GM19372 (cell line): ENCODE measurements at regions not wholly inside any gene's neighbourhood (a gene's known extent, or its start where the extent isn't known, plus 50 kb on each side); places are given as distances from the start of the nearest gene placed in this dataset.
"Not testable (repeated sequence)": the region's sequence is repeated elsewhere in the genome, so short reads cannot be mapped to it uniquely, and the experiment has no call there.

Experiments
- ATAC-seq: cut with Tn5 transposase; IDR thresholded peaks from one replicate; pipeline ENCODE4 v1.9.1; 2021; ENCODE audit warnings: mild to moderate bottlenecking, low read depth, moderate library complexity; ENCODE audit not compliant: unreplicated experiment

DNA sequence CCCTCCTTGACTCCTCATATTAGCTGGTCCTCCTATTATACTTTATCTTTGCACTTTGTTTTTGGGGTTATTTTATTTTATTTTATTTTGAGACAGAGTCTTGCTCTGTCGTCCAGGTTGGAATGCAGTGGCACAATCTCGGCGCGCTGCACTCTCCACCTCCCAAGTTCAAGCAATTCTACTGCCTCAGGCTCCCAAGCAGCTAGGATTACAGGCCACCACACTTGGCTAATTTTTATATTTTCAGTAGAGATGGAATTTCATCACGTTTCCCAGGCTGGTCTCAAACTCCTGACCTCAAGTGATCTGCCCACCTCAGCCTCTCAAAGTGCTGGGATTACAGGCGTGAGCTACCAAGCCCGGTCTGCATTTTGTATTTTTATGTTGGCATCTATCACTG is 126.7 kb downstream of the FOXB1 start:
- no peak for ATAC-seq

DNA sequence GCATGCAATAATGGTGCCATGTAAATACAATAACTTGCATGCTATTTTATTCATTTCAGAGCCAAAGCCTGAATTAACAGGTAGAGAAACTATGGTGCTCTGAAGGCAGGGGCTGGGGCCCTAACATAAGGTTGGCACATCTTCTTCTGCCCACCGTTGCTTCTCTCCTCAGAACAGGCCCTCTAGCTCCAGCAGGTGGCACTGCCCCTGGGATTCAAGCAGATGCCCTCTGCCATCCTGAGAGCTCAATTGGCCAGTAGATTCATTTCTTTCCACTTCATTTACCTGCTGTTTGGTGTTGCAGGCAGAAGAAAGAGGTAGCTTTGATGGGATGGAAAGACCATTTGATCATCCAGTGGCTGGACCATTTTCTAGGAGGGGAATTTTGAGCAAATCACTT is 130.5 kb downstream of the FOXB1 start:
- ATAC-seq: no peak

DNA sequence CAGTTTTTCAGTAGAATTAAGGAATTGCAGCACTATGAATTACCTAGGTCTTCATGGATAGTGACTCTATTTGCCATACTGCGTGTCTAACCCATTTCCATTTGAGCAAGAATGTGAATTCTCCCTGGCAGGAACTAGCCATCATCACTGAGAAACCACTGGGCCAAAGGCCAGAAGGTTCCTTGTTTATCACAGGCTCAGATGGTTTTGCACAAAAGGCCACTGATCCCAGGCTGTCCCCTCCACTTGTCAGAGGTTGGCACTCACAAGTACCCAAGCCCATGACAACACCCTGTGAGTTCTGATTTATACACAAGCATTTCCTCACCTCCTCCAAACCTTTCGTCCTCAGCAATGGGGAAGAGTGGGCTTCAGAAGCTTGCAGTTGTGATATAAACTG is 131.8 kb downstream of the FOXB1 start:
- no peak for ATAC-seq

DNA sequence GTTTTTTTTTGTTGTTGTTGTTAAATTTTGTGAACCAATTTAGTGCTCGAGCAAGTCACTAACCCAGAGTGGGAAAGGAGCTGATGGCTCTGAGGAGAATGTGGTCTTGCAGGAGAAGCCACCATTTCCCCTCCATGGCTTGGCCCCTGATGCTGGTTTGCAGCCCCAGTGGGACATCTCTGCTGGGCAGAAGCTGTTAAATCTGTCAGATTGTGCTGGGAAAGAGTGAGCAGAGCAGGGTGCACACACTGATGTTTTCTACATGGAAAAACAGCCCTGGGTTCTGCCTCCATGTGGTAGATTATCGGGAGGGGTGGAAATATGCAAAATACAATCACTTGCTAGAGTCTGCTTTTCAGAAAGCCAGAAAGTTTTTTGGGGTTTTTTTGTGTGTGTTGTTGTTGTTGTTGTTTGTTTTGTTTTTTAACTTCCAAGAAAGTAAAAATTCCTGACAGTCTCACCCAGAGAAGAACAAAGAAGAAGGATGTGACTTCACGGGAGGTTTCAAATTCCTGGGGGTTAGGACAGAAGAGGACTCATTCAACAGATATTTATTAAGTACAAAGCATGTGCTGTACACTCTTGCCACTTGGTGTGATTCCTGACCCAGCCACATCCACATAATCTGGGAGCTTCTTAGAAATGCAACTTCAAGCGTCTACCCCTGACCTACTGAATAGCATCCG is 133.7 kb downstream of the FOXB1 start:
- ATAC-seq: no peak

DNA sequence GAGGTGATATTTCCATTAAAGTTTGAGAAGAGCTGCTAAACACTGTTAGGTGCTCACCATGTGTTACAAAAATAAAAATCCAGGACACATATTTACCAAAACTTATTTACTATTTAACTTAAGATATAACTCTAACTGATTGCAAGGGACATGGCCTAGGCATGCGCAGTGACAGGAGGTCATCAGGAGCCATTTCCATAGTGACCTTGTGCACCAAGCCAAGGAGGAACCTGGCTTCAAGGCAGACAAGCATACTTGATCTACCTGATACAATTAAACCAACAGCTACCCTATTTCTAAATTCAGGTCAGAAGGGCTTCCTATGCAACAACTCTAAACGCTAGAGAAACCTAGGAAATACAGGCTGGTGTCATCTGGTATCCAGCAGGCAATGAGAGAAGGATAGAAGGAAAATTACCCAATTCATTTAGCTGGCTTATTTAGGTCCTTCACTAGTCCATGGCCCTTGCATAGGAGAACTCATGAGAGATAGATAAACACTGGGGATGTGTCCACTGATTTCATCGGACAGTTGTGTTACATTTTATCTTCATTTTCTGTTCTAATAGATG is 134.4 kb downstream of the FOXB1 start:
- ATAC-seq: no peak

DNA sequence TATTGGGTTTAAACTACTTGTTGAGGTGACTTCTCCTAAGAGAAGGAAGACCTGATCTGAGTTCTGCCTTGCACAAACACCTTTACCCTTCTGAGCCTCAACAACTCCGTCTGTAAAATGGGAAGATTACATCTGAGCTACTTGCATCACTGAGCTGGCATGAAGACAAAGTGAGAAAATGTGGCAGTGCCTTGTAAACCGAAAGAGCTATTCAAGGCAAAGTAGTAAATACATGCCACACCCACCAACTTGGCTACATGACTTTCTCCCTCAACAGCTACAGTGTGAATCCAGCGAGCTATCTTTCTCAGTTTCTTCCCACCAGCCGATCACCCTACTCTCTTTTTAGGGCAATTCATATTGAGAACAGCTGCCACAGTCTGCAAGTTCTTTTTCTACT is 148.3 kb downstream of the FOXB1 start:
- ATAC-seq: no peak

DNA sequence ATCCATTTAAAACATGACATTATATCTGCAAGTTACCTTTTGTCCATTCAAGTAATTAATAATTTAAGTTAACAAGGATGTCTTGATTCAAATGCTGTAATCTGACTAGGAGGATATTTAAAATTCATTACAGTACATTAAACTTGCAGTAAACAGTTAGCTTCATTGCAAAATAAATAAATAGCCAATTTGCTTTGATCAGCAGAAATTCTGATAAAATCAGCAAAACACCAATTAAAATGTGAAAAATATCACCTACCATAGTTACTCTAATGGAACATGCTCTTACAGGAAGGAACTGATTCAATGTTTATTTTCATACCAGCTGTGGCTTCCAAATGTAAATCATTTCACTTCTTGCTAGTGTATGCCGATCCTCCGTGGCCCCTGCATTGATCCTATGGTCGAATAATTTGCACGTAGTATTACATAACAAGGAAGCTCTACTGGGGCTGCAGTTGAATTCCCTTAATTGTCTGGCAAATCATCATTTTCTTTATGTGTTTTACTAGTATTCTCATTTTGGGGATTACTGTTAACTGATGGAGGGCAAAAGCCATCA is 150.7 kb downstream of the FOXB1 start:
- ATAC-seq: no peak

DNA sequence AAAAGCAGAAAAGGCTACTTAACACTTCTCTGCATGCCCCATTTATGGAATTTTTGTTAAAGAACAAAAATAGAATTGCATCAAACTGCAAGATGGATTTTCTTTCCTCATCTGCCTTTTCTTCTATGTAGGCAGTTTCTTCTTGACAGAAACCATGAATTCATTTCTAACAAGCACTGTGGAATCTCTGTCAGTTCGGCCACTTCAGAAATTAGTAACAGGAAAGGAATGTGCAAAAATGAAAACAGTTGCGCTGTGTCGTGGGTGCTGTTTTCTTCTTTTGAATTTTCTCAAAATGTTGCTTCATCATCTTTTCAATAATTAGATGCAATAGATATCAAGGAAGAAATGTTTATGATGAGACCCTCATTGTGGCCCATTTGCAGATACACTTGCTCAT is 151.6 kb downstream of the FOXB1 start:
- no peak for ATAC-seq

DNA sequence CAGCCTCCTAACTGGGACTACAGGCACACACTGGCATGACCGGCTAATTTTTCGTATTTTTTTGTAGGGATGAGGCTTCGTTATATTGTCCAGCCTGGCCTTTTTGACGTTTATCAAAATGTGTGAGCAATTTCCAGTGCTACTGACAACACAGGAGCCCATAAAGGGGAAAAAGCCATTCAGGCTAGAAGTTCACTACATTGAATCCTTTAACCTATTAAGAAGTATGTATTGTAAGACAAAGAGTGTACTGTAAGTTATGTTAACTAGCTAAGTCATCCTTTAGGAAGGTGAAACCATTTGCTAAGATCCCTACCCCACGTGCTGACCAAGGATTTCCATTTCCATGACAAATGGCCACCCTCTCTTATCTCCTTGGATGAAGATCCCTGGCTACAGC is 156.8 kb downstream of the FOXB1 start:
- no peak for ATAC-seq

DNA sequence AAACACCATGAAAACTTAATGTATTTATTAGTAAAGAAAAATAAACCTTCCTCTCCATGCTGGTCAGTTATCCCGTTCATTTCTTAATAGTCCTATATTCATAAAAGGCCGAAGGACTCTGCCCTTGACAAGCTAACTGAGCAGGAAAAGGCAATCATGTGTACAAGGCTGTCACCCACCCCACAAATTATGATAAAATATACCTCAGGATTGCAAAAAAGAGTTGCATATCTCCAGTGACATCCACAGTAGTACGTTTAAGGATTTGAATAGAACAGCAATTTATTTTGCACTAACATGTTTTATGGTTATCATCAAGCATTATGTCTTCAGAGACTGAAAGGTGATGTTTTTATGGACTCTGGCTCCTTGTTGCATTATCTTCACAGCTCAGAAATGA is 157.6 kb downstream of the FOXB1 start:
- no peak for ATAC-seq

DNA sequence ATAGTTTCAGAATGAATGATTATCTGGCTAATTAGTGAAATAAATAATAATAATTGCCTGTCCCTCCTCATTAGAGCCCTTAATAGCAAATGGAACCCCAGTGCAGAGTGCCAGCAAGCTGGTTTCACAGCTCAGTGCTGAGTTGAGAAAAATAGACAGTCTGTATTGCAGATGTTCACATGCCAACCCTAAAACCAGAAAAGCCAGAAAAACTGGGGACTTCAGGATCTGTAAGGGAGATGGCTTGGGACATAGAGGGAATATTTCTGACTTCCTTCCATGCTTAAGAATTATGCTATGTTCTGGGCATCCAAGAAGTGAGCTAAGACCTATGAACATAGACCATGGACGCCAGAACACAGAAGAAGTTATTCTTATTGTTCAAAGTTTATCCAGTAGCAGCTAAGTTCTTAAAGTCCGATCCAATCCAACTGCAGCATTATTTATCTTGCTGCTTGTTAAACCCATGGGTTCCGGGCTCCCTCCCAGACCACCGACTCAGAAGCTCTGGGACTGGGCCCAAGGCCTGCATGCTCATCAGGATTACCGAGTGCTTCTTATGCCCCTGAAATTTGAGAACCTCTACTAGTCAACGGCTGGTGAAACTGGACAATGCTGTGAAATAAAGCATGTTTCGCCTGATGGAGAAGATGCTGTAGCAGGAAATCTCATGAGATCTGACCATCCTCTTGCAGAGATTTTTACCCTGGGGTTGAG is 158.3 kb downstream of the FOXB1 start:
- ATAC-seq: no peak

DNA sequence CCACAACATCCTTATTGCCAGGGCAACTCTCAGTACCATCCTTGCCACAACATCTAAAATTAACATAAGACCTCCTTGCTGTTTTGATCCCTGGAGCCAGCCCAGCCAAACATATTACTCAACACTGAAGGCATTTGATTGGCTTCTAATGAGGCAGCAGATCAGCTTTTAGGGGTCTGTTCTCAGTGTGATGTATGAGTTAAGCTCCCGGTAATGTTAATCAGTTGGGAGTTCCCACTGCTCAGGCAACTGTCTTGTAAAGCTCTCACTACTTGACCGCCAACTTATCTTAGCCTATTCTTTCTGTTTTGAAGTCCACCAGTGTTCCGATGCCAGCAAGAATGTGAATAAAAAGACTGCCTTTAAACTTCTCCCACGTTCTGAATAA is 158.9 kb downstream of the FOXB1 start:
- no peak for ATAC-seq

DNA sequence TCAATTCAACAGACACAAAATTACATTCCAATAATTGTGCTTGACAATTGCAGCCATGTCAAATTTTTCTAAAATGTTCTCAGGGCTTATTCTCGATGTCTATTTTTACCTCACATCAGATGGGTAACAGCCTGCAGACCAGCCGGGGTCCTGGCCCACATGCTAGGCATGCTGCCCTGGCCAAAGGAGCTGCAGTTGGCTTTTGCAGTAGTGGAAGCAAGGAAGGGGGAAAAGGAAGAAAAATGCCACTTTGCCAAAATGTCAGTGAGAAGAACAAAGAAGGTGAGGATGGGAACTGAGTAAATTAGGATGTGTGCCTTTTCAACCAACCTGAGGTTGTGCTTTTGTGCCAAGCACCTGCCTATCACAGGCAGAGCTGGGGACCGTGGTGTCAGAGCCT is 161.0 kb downstream of the FOXB1 start:
- no peak for ATAC-seq

DNA sequence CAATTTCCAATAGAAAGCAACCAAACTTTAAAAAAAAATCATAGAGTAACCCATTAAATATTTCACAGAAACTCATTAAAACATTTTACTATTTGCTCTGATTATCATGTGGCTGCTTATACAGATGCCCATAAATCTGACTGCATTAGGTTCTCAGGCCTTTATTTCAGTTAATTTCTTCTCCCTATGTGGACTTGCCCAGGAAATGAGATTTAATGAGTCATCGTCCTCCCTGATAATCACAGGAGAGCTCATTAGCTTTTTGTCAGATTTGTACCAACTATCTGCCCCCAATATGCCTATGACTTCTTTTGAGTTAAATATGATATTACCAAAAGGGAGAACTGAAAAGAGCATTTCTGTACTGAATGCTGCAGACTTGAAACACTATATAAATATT is 168.0 kb downstream of the FOXB1 start:
- ATAC-seq: no peak

DNA sequence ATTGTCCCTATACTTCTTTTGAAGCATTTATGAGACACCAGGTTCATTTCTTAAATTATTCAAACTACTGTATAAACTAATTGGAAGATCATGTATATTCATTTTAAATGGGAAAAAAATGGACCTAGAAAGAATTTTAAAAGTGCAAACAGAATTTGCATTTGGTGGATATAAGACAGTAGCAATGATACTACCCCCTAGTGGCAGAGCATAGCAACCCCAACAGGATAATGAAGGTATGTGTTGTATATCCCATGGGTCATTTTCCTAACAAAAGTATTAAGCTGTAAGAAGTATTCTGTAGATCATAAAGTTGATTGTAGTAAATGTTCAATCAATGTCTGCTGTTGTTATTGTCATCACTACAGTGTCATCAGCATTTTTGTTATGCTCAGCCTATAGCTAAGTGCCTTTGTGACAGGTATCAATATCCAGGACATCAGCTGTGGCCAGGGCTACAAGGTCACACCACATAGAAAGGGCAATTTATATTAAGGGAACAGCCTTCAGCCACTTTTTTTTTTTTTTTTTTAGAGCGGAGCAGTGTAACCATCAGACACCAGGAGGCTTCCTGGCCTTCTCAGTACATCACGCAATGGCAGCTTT is 175.8 kb downstream of the FOXB1 start:
- no peak for ATAC-seq

DNA sequence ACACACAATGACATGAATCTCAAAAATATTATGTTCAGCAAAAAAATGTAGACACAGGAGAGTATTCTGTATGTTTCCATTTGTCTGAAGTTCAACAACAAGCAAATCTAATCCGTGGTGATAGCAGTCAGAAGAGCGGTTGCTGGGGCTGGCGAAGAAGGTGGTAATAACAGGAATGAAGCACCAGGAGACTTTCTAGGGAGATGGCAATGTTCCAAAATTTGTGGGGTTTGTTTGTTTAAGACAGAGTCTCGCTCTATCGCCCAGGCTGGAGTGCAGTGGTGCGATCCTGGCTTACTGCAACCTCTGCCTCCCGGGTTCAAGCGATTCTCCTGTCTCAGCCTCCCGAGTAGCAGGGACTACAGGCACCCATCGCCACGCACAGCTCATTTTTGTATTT is 177.8 kb downstream of the FOXB1 start:
- not testable (repeated sequence) for ATAC-seq

DNA sequence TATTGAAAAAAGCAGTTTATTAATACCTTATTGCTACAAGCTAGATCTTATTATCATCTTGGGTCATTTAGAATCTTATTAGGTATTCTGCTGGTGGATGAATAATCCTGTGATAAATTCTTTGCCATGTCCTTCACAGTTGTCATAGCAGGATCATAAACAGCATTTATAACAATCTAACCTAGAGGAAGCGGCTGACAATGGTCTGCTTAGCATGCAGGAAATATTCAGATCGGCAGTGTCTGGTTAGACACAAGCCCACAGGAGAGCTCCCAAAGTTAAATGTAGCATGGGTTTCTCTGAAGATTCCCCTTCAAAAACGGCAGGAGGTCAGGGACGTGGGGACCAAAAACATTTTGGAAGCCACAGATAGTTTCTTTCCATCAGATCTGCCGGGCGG is 179.3 kb downstream of the FOXB1 start:
- ATAC-seq: no peak

DNA sequence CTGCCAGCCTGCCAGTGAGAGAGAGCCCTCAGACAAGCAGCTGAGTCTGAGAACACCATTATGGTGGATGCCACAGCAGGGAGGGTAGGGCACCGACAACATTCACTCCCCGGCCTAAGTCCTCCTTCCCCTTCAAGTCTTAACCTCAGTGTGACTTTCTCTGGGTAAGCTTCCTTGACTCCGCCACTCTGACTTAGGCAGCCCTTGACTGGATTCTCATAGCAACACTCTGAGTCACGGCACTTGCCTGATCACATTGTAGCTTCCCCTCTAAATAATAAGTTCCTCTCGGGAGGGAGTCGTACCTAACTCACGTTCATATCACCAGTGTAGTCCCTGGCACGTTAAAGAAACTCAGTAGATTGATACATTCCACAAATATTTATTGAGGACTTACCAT is 180.5 kb downstream of the FOXB1 start:
- ATAC-seq: no peak

DNA sequence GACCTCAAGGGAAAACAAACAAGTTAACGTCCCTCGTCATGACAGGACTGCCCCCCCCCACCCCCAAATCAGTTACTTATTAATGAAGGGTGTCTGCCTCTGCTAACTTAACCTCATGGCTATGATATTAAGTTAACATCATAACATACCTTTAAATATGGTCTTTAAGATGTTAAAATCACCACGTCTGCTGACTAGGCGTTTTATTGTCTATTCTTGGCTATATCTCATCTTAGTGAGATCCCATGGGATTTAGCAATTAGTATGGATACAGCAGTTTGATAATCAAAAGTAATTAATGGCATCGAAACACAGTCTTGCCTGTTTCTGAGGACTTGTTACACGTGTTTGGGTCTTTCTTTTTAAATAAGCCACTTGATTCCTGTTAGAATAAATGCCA is 186.9 kb downstream of the FOXB1 start:
- no peak for ATAC-seq

DNA sequence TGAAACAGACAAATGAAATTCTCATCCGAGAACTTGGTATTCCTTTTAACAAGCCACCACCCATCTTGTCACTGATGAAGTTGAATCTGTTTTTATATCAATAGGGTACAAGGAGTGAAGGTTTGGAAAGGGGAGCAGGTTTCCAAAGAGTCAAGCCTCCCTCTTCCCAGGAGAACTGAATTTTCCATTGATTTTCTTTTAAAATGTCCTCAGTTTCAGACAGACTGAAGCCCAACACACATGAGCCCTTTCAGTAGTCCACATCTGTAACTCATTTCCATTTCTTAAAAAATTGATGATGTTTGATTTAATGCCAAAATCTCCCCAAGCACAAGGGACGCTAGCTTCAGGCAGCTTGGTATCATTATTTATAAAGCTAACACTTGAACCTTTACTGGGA is 187.7 kb downstream of the FOXB1 start:
- ATAC-seq: no peak

DNA sequence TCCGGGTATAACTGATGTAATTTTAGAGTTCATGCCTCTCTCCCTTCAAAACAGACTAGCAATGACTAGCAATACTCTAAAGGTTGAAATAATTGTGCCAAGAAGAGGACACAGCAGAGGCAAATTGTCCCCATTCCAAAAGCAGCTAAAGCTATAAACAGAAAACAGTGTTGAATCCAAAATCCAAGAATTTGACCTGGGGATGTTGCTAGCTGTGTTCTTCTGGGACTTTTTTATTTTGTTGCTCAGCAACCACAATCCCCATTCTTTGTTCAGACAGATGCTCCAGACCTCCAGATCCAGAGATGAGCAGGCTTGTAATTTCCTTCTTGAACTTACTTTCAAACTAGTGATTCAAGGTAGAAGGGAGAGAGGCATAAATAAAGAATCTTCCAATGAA is 191.5 kb downstream of the FOXB1 start:
- ATAC-seq: no peak
